ENCODE measurements at regions not wholly inside any gene's neighbourhood (a gene's known extent, or its start where the extent isn't known, plus 50 kb on each side); places are given as distances from the start of the nearest gene placed in this dataset.

DNA sequence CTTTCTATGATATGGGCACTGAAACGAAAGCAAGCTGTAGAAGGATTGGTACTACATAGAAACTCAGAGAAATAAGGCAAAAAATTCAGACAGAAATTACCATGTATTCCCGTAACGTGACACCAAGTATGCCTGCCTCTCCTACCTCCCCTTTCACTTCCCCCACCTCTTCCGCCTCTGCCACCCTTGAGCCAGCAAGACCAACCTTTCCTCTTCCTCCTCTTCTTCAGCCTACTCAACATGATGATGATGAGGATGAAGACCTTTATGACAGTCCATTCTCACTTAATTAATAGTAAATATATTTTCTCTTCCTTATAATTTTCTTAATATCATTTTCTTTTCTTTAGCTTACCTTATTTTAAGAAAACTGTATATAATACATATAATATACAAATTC, 188.1 kb upstream of the VGLL2 start:
- no peaks in the 10 kb centered on the region for H3K36me3 Mint-ChIP-seq (ENCODE audit: low read depth)
- H3K9me3 Mint-ChIP-seq = peaks cover 13% of the 10 kb centered on the region
- TF ChIP-seq, protein P1, sequence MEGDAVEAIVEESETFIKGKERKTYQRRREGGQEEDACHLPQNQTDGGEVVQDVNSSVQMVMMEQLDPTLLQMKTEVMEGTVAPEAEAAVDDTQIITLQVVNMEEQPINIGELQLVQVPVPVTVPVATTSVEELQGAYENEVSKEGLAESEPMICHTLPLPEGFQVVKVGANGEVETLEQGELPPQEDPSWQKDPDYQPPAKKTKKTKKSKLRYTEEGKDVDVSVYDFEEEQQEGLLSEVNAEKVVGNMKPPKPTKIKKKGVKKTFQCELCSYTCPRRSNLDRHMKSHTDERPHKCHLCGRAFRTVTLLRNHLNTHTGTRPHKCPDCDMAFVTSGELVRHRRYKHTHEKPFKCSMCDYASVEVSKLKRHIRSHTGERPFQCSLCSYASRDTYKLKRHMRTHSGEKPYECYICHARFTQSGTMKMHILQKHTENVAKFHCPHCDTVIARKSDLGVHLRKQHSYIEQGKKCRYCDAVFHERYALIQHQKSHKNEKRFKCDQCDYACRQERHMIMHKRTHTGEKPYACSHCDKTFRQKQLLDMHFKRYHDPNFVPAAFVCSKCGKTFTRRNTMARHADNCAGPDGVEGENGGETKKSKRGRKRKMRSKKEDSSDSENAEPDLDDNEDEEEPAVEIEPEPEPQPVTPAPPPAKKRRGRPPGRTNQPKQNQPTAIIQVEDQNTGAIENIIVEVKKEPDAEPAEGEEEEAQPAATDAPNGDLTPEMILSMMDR (IDR thresholded peaks at IDR 0.05) = no peak

GRCh38 chr6:117078624-117079023, 186.7 kb upstream of the VGLL2 start:
- H3K36me3 Mint-ChIP-seq (ENCODE audit: low read depth) = no peaks in the 10 kb centered on the region
- H3K4me1 Mint-ChIP-seq (ENCODE audit: low read depth) = no peaks in the 10 kb centered on the region
- DNase-seq = no peak
- TF ChIP-seq, protein P1 (IDR thresholded peaks at IDR 0.05) = no peak
- no peak overlapping the region for H3K4me3 Mint-ChIP-seq
- no peak overlapping the region for H3K27ac Mint-ChIP-seq
- H3K9me3 Mint-ChIP-seq = peaks cover 17% of the 10 kb centered on the region
- H3K27me3 Mint-ChIP-seq (ENCODE audit: insufficient read depth) = no peaks in the 10 kb centered on the region; the same call in 1 of the 2 replicates

More for the DNA sequence above, 188.1 kb upstream of the VGLL2 start:
- no peak for DNase-seq
- H3K4me1 Mint-ChIP-seq (ENCODE audit: low read depth) = no peaks in the 10 kb centered on the region
- H3K27ac Mint-ChIP-seq = no peak overlapping the region
- no peak overlapping the region for H3K4me3 Mint-ChIP-seq
- H3K27me3 Mint-ChIP-seq (ENCODE audit: insufficient read depth) = no peaks in the 10 kb centered on the region; the same call in 1 of the 2 replicates

- Mint-ChIP-seq H3K9me3 (peaks cover 13% of the 10 kb centered on the region), H3K4me3 (no peak overlapping the region), H3K36me3 (ENCODE audit: low read depth) (no peaks in the 10 kb centered on the region), H3K27me3 (ENCODE audit: insufficient read depth) (no peaks in the 10 kb centered on the region; the same call in 1 of the 2 replicates), H3K4me1 (ENCODE audit: low read depth) (no peaks in the 10 kb centered on the region), H3K27ac (no peak overlapping the region)
- TF ChIP-seq, protein P1 (IDR thresholded peaks at IDR 0.05) = no peak
- no peak for DNase-seq
These were observed 185.4 kb upstream of the VGLL2 start for GRCh38 chr6:117079951-117080350.

- no peaks in the 10 kb centered on the region for H3K36me3 Mint-ChIP-seq (ENCODE audit: low read depth)
- TF ChIP-seq, protein P1 (IDR thresholded peaks at IDR 0.05) = no peak
- no peaks in the 10 kb centered on the region for H3K4me1 Mint-ChIP-seq (ENCODE audit: low read depth)
- no peaks in the 10 kb centered on the region for H3K27me3 Mint-ChIP-seq (ENCODE audit: insufficient read depth)
- peaks cover 40% of the 10 kb centered on the region for H3K9me3 Mint-ChIP-seq
- no peak for DNase-seq
- no peak overlapping the region for H3K27ac Mint-ChIP-seq
- no peak overlapping the region for H3K4me3 Mint-ChIP-seq
These were observed 175.8 kb upstream of the VGLL2 start for GRCh38 chr6:117089604-117090003.

DNA sequence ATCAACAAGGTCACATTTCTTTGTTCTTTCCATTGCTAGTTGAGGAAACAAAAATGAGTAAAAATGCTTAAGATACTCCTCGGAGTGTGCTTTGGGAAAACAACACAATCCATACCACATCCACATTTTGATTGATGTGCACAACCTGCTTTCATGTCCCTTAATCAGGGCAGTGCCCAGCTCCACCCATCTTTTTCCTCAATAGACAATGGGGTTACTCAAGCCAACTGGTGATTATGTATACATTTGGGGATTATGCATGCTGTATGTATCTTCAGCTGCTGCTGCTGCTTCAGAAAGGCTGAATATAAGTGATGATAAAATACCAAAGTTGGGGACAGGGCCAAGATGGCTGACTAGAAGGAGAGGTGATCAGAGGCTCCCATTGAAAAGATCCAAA, 155.2 kb upstream of the VGLL2 start:
- DNase-seq = no peak
- Mint-ChIP-seq H3K27ac (no peak overlapping the region), H3K36me3 (ENCODE audit: low read depth) (no peaks in the 10 kb centered on the region), H3K4me1 (ENCODE audit: low read depth) (no peaks in the 10 kb centered on the region), H3K9me3 (peaks cover 36% of the 10 kb centered on the region), H3K27me3 (ENCODE audit: insufficient read depth) (no peaks in the 10 kb centered on the region), H3K4me3 (no peak overlapping the region)
- TF ChIP-seq, protein P1 (IDR thresholded peaks at IDR 0.05) = no peak

DNA sequence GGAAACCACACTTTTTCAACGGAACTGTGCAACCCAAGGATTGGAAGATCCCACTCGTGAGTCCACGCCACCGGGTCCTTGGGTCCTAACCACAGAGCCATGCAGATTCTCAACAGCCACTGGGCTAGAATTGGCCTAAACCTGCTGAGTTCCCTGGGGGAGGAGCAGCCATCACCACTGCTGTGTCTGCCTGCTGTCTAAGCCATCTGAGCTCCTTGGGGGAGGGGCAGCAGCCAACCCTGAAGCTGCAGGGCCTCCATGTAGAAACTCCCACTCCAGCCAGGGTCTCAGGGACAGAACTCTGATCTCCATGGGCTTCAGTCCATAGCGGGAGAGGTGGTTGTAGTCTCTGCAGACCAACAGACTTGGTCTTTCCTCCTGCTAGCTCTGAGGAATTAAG, 154.6 kb upstream of the VGLL2 start:
- Mint-ChIP-seq H3K27ac (no peak overlapping the region), H3K4me3 (no peak overlapping the region), H3K27me3 (ENCODE audit: insufficient read depth) (no peaks in the 10 kb centered on the region), H3K9me3 (peaks cover 41% of the 10 kb centered on the region), H3K4me1 (ENCODE audit: low read depth) (no peaks in the 10 kb centered on the region), H3K36me3 (ENCODE audit: low read depth) (no peaks in the 10 kb centered on the region)
- DNase-seq = no peak
- TF ChIP-seq, protein P1 (IDR thresholded peaks at IDR 0.05) = no peak
